HL-60 (cell line): ENCODE measurements at regions not wholly inside any gene's neighbourhood (a gene's known extent, or its start where the extent isn't known, plus 50 kb on each side); places are given as distances from the start of the nearest gene placed in this dataset.

Experiments
- CTCF ChIP-seq: IDR thresholded peaks from one replicate; pipeline ENCODE4 v1.5.1; 2011; ENCODE audit warnings: low read length, control low read depth, inconsistent platforms; ENCODE audit not compliant: insufficient read depth
- GABPA ChIP-seq: IDR thresholded peaks from 2 replicates; pipeline ENCODE4 v1.6.1; 2012; ENCODE audit warnings: low read depth
- POLR2AphosphoS5 ChIP-seq: IDR thresholded peaks from 2 replicates; pipeline ENCODE4 v1.6.1; 2012; ENCODE audit warnings: low read depth
- REST ChIP-seq: IDR thresholded peaks from 2 replicates; pipeline ENCODE4 v1.6.1; 2012; ENCODE audit warnings: low read depth; ENCODE audit not compliant: insufficient replicate concordance
- SPI1 ChIP-seq: IDR thresholded peaks from 2 replicates; pipeline ENCODE4 v1.6.1; 2012; ENCODE audit warnings: low read depth, mild to moderate bottlenecking, borderline replicate concordance

DNA sequence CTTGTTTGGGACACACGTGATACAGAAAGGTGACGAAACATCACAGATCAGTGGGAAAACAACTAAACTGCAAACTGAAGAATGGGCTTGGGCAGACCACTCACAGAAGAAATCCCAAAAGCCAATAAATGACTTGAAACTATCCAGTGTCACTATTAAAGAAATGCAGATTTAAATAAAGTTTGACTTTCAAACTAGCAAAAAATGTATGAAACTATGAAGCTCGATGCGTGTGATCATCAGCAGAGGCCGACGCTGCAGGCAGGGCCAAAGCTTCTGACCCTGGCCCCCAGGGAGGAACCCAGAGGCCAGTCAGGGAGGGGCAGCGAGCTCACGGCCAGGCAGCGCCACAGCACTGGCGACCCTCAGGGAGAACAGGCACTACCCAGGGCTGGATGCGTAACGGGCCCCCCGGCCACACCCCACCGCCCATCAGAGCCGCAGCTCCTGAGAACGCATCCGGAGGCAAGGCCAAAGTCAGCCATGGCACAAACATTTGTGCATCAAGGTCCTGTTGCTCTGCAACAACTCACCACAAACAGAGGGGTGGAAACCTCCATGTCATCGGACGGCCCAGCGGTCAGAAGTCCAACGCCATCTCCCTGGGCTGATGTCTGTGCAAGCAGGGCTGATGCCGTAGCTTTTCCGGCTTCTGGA is 94.1 kb downstream of the YTHDF1 start:
- no peak for TF ChIP-seq POLR2AphosphoS5
- TF ChIP-seq CTCF, result no peak
- no peak for TF ChIP-seq REST
- no peak for TF ChIP-seq SPI1
- no peak for TF ChIP-seq GABPA
